ACC112 (cell line): ENCODE measurements at regions not wholly inside any gene's neighbourhood (a gene's known extent, or its start where the extent isn't known, plus 50 kb on each side); places are given as distances from the start of the nearest gene placed in this dataset.
"Not testable (repeated sequence)": the region's sequence is repeated elsewhere in the genome, so short reads cannot be mapped to it uniquely, and the experiment has no call there.

Source experiments
- H2AFZ ChIP-seq: fragments of 200-600 bp; sonication (generic); one replicate; pipeline ENCODE4 v1.6.0; 2017; ENCODE audit warnings: antibody characterized with exemption, low read length; ENCODE audit not compliant: unreplicated experiment
- H3K27ac ChIP-seq: fragments of 200-600 bp; sonication (generic); 2 replicates; pipeline ENCODE4 v1.5.1; 2014; ENCODE audit warnings: low read depth, mild to moderate bottlenecking, antibody characterized with exemption, low read length, moderate library complexity
- H3K27me3 ChIP-seq: fragments of 200-600 bp; sonication (generic); 2 replicates; pipeline ENCODE4 v1.6.1; 2014; ENCODE audit warnings: mild to moderate bottlenecking, antibody characterized with exemption, low read length, moderate library complexity, mixed read lengths; ENCODE audit not compliant: insufficient read depth
- H3K36me3 ChIP-seq: fragments of 200-600 bp; sonication (generic); 2 replicates; pipeline ENCODE4 v1.6.1; 2016; ENCODE audit warnings: mild to moderate bottlenecking, antibody characterized with exemption, low read length, moderate library complexity, mixed read lengths; ENCODE audit not compliant: insufficient read depth
- H3K4me1 ChIP-seq: fragments of 200-600 bp; sonication (generic); one replicate; pipeline ENCODE4 v1.6.1; 2016; ENCODE audit warnings: low read length, mixed read lengths; ENCODE audit not compliant: insufficient read depth, unreplicated experiment, control insufficient read depth
- H3K4me3 ChIP-seq: fragments of 200-600 bp; sonication (generic); 2 replicates; pipeline ENCODE4 v1.5.1; 2014; ENCODE audit warnings: mild to moderate bottlenecking, low read depth, low read length
- H3K79me2 ChIP-seq: fragments of 200-600 bp; sonication (generic); one replicate; pipeline ENCODE4 v1.6.0; 2016; ENCODE audit warnings: low read length; ENCODE audit not compliant: control insufficient read depth, unreplicated experiment, insufficient read depth

DNA sequence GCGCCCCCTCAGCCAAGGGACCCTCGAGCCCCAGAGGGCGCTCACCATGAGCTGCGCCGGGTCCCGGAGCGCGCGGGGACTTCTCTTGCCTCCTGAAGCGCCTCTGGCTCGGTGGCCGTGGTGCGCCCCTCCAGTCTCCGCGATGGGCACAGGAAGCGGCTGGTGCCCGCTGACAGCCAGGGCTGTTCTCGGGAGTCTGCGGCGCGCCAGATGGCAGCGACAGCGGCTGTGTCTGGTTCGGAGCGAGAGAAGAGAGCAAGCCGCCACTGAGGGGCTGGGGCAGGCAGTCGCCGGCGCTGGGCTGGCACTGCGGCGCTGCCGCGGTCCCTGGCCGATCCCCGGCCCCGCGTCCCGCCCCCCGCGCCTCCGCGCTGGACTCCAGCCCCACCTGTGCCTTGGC lies 920.2 kb downstream of the RPIA start:
- not testable (repeated sequence) for H3K27me3 ChIP-seq, H2AFZ ChIP-seq, H3K27ac ChIP-seq, H3K4me1 ChIP-seq, H3K36me3 ChIP-seq, H3K4me3 ChIP-seq, H3K79me2 ChIP-seq

GRCh38 chr2:89649268-89649667 lies 957.8 kb downstream of the RPIA start:
- H3K27me3 ChIP-seq, H3K4me3 ChIP-seq, H3K79me2 ChIP-seq, H3K27ac ChIP-seq, H3K36me3 ChIP-seq, H3K4me1 ChIP-seq, H2AFZ ChIP-seq: not testable (repeated sequence)

GRCh38 chr2:89679254-89679653 lies 987.8 kb downstream of the RPIA start:
- H3K27me3 ChIP-seq, H3K27ac ChIP-seq, H2AFZ ChIP-seq, H3K36me3 ChIP-seq, H3K4me3 ChIP-seq, H3K4me1 ChIP-seq, H3K79me2 ChIP-seq: not testable (repeated sequence)
